GM23338 (cell line): ENCODE measurements at regions not wholly inside any gene's neighbourhood (a gene's known extent, or its start where the extent isn't known, plus 50 kb on each side); places are given as distances from the start of the nearest gene placed in this dataset.

Experiments
- ATAC-seq: fragments of 200-7000 bp; cut with Tn5 transposase; 3 replicates; pipeline ENCODE4 v1.9.1; 2020
- DNase-seq: peaks from one replicate; pipeline ENCODE4 v3.0.0-alpha.2; 2015; ENCODE audit warnings: low spot score
- H2AFZ ChIP-seq: fragments of 200-600 bp; sonication (generic); 2 replicates; pipeline ENCODE4 v1.8.0; 2016; ENCODE audit warnings: antibody characterized with exemption, mild to moderate bottlenecking, moderate library complexity
- H3F3A ChIP-seq: fragments of 200-600 bp; sonication (generic); replicated peaks from 2 replicates; pipeline ENCODE4 v1.8.0; 2017; ENCODE audit warnings: antibody characterized with exemption, mixed run types, low read depth
- H3K27ac ChIP-seq: fragments of 200-600 bp; sonication (generic); 2 replicates; pipeline ENCODE4 v1.6.1; 2016; ENCODE audit warnings: low read depth
- H3K27me3 ChIP-seq: fragments of 200-600 bp; sonication (generic); 2 replicates; pipeline ENCODE4 v1.8.0; 2016; ENCODE audit warnings: mild to moderate bottlenecking, mixed run types, moderate library complexity; ENCODE audit not compliant: insufficient read depth
- H3K36me3 ChIP-seq: fragments of 200-600 bp; sonication (generic); 2 replicates; pipeline ENCODE4 v1.8.0; 2016; ENCODE audit warnings: mild to moderate bottlenecking; ENCODE audit not compliant: insufficient read depth
- H3K4me1 ChIP-seq: fragments of 200-600 bp; sonication (generic); 2 replicates; pipeline ENCODE4 v1.8.0; 2016; ENCODE audit warnings: mild to moderate bottlenecking, moderate library complexity; ENCODE audit not compliant: insufficient read depth
- H3K4me2 ChIP-seq: fragments of 200-600 bp; sonication (generic); 2 replicates; pipeline ENCODE4 v1.7.1; 2017; ENCODE audit warnings: mixed run types
- H3K4me3 ChIP-seq: fragments of 200-600 bp; sonication (generic); 2 replicates; pipeline ENCODE4 v1.6.1; 2016; ENCODE audit warnings: mixed run types
- H3K79me2 ChIP-seq: fragments of 200-600 bp; sonication (generic); replicated peaks from 2 replicates; pipeline ENCODE4 v1.8.0; 2017; ENCODE audit warnings: mild to moderate bottlenecking; ENCODE audit not compliant: insufficient read depth
- H3K9me2 ChIP-seq: fragments of 200-600 bp; sonication (generic); 2 replicates; pipeline ENCODE4 v1.8.0; 2017; ENCODE audit not compliant: insufficient read depth
- H4K20me1 ChIP-seq: fragments of 200-600 bp; sonication (generic); replicated peaks from 2 replicates; pipeline ENCODE4 v1.8.0; 2017; ENCODE audit warnings: mild to moderate bottlenecking; ENCODE audit not compliant: insufficient read depth
- H3K27ac Mint-ChIP-seq: 2 replicates; pipeline ENCODE4 v1.8.0; 2020; ENCODE audit warnings: inconsistent platforms, mild to moderate bottlenecking, moderate library complexity, mixed read lengths
- H3K27me3 Mint-ChIP-seq: 3 replicates; pipeline ENCODE4 v1.8.0; 2022; ENCODE audit warnings: low read depth, mild to moderate bottlenecking, moderate library complexity, mixed read lengths, inconsistent platforms; ENCODE audit not compliant: insufficient read depth, poor library complexity
- H3K36me3 Mint-ChIP-seq: 3 replicates; pipeline ENCODE4 v1.8.0; 2021; ENCODE audit warnings: low read depth, mild to moderate bottlenecking, inconsistent platforms, moderate library complexity, mixed read lengths
- H3K4me1 Mint-ChIP-seq: 3 replicates; pipeline ENCODE4 v1.8.0; 2020; ENCODE audit warnings: mild to moderate bottlenecking, inconsistent platforms, mixed read lengths
- H3K4me3 Mint-ChIP-seq: 3 replicates; pipeline ENCODE4 v1.8.0; 2021; ENCODE audit warnings: moderate library complexity, mild to moderate bottlenecking, inconsistent platforms, mixed read lengths
- H3K9me3 Mint-ChIP-seq: 3 replicates; pipeline ENCODE4 v1.8.0; 2020; ENCODE audit warnings: moderate library complexity, mild to moderate bottlenecking, inconsistent platforms, mixed read lengths
- CREB1 ChIP-seq: fragments of 250-450 bp; sonication (Bioruptor Pico); IDR thresholded peaks from 2 replicates; pipeline ENCODE4 v1.5.0; 2020; ENCODE audit warnings: low read depth, mild to moderate bottlenecking, moderate library complexity
- EZH2 ChIP-seq: fragments of 200-600 bp; sonication (generic); IDR thresholded peaks from one replicate; pipeline ENCODE4 v1.8.0; 2017; ENCODE audit warnings: antibody characterized with exemption, mild to moderate bottlenecking, low read depth; ENCODE audit not compliant: unreplicated experiment
- EZH2phosphoT487 ChIP-seq: fragments of 200-600 bp; sonication (generic); IDR thresholded peaks from one replicate; pipeline ENCODE4 v1.8.1; 2018; ENCODE audit warnings: antibody characterized with exemption; ENCODE audit not compliant: unreplicated experiment
- NANOG ChIP-seq: IDR thresholded peaks from 2 replicates; pipeline ENCODE4 v1.6.1; 2016; ENCODE audit warnings: antibody characterized with exemption, borderline replicate concordance
- POLR2AphosphoS5 ChIP-seq: IDR thresholded peaks from 2 replicates; pipeline ENCODE4 v1.6.1; 2016; ENCODE audit warnings: antibody characterized with exemption, low read depth
- STAT1 ChIP-seq: IDR thresholded peaks from one replicate; pipeline ENCODE4 v1.6.1; 2016; ENCODE audit warnings: antibody characterized with exemption; ENCODE audit not compliant: unreplicated experiment
- ZNF114 ChIP-seq: fragments of 250-450 bp; sonication (Bioruptor Pico); IDR thresholded peaks from 2 replicates; pipeline ENCODE4 v1.5.0; 2020; ENCODE audit warnings: mild to moderate bottlenecking, moderate library complexity
- ZNF331 ChIP-seq: fragments of 250-450 bp; sonication (Bioruptor Pico); IDR thresholded peaks from 2 replicates; pipeline ENCODE4 v1.5.0; 2020; ENCODE audit warnings: low read depth, mild to moderate bottlenecking, moderate library complexity
- ZNF462 ChIP-seq: fragments of 250-450 bp; sonication (Bioruptor Pico); IDR thresholded peaks from 2 replicates; pipeline ENCODE4 v1.5.0; 2020; ENCODE audit warnings: mild to moderate bottlenecking, moderate library complexity
- TF ChIP-seq, protein P1 (sequence below): IDR thresholded peaks from one replicate; pipeline ENCODE4 v1.6.1; 2018; ENCODE audit warnings: antibody characterized with exemption; ENCODE audit not compliant: unreplicated experiment
- TF ChIP-seq, protein P2 (sequence below): IDR thresholded peaks from 2 replicates; pipeline ENCODE4 v1.6.1; 2016; ENCODE audit warnings: antibody characterized with exemption

- Histone ChIP-seq H3K27me3 (no peaks in the 10 kb centered on the region), H3K36me3 (no peaks in the 10 kb centered on the region), H4K20me1 (no peaks in the 10 kb centered on the region), H3K4me1 (peaks cover 16% of the 10 kb centered on the region), H3K4me3 (no peak overlapping the region), H3K4me2 (no peak overlapping the region), H3K9me2 (peaks cover 12% of the 10 kb centered on the region), H3K79me2 (no peaks in the 10 kb centered on the region), H3F3A (no peaks in the 10 kb centered on the region), H3K27ac (no peak overlapping the region), H2AFZ (no peak overlapping the region)
- no peak for ATAC-seq
- H3K36me3 Mint-ChIP-seq, result no peaks in the 10 kb centered on the region
- H3K4me3 Mint-ChIP-seq, result no peak overlapping the region
- H3K27me3 Mint-ChIP-seq, result no peaks in the 10 kb centered on the region
- no peaks in the 10 kb centered on the region; the same call in 2 of the 3 replicates for H3K9me3 Mint-ChIP-seq
- no peak for DNase-seq
- TF ChIP-seq CREB1 (CRISPR knock-in tag), result no peak
- no peak for TF ChIP-seq ZNF331 (CRISPR knock-in tag)
- TF ChIP-seq EZH2, result no peak
- TF ChIP-seq, protein P1, sequence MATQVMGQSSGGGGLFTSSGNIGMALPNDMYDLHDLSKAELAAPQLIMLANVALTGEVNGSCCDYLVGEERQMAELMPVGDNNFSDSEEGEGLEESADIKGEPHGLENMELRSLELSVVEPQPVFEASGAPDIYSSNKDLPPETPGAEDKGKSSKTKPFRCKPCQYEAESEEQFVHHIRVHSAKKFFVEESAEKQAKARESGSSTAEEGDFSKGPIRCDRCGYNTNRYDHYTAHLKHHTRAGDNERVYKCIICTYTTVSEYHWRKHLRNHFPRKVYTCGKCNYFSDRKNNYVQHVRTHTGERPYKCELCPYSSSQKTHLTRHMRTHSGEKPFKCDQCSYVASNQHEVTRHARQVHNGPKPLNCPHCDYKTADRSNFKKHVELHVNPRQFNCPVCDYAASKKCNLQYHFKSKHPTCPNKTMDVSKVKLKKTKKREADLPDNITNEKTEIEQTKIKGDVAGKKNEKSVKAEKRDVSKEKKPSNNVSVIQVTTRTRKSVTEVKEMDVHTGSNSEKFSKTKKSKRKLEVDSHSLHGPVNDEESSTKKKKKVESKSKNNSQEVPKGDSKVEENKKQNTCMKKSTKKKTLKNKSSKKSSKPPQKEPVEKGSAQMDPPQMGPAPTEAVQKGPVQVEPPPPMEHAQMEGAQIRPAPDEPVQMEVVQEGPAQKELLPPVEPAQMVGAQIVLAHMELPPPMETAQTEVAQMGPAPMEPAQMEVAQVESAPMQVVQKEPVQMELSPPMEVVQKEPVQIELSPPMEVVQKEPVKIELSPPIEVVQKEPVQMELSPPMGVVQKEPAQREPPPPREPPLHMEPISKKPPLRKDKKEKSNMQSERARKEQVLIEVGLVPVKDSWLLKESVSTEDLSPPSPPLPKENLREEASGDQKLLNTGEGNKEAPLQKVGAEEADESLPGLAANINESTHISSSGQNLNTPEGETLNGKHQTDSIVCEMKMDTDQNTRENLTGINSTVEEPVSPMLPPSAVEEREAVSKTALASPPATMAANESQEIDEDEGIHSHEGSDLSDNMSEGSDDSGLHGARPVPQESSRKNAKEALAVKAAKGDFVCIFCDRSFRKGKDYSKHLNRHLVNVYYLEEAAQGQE, result no peak
- TF ChIP-seq ZNF114 (CRISPR knock-in tag), result no peak
- TF ChIP-seq STAT1, result no peak
- TF ChIP-seq EZH2phosphoT487, result no peak
- TF ChIP-seq NANOG, result no peak
- TF ChIP-seq ZNF462, result no peak
- no peak for TF ChIP-seq POLR2AphosphoS5
- TF ChIP-seq, protein P2, sequence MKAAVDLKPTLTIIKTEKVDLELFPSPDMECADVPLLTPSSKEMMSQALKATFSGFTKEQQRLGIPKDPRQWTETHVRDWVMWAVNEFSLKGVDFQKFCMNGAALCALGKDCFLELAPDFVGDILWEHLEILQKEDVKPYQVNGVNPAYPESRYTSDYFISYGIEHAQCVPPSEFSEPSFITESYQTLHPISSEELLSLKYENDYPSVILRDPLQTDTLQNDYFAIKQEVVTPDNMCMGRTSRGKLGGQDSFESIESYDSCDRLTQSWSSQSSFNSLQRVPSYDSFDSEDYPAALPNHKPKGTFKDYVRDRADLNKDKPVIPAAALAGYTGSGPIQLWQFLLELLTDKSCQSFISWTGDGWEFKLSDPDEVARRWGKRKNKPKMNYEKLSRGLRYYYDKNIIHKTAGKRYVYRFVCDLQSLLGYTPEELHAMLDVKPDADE, result no peak
- 0 out of 2 replicates have a peak overlapping the region, but pooled peaks have one; percentile 4 for H3K27ac Mint-ChIP-seq
- peaks cover 14% of the 10 kb centered on the region for H3K4me1 Mint-ChIP-seq
These were observed 56.5 kb upstream of the PPARGC1A start for GRCh38 chr4:23946299-23946698.
